ENCODE measurements at regions not wholly inside any gene's neighbourhood (a gene's known extent, or its start where the extent isn't known, plus 50 kb on each side); places are given as distances from the start of the nearest gene placed in this dataset.
"Not testable (repeated sequence)": the region's sequence is repeated elsewhere in the genome, so short reads cannot be mapped to it uniquely, and the experiment has no call there.

GRCh38 chr21:19400223-19400770, 996.7 kb upstream of the TMPRSS15 start:
- DNase-seq (ENCODE audit: low read depth) = no peak

GRCh38 chr21:19402870-19403269, 999.3 kb upstream of the TMPRSS15 start:
- DNase-seq (ENCODE audit: low read depth) = no peak

- DNase-seq (ENCODE audit: low read depth) = no peak
Measured at GRCh38 chr21:19405326-19405725, 1001.7 kb upstream of the TMPRSS15 start.

GRCh38 chr21:19420565-19420964, 1017.0 kb upstream of the TMPRSS15 start:
- DNase-seq (ENCODE audit: low read depth) = no peak

- DNase-seq (ENCODE audit: low read depth) = no peak
Measured at GRCh38 chr21:19433623-19434022, 1030.0 kb upstream of the TMPRSS15 start.

GRCh38 chr21:19440792-19441655, 1037.4 kb upstream of the TMPRSS15 start:
- DNase-seq (ENCODE audit: low read depth) = no peak

GRCh38 chr21:19458295-19458694, 1054.7 kb upstream of the TMPRSS15 start:
- DNase-seq (ENCODE audit: low read depth) = no peak

- DNase-seq (ENCODE audit: low read depth) = no peak
Measured at GRCh38 chr21:19461481-19462205, 1058.1 kb upstream of the TMPRSS15 start.

- DNase-seq (ENCODE audit: low read depth) = peak; percentile 11
Measured at GRCh38 chr21:19463966-19464365, 1060.4 kb upstream of the TMPRSS15 start.

- DNase-seq (ENCODE audit: low read depth) = peak; percentile 11
Measured at GRCh38 chr21:19468991-19469715, 1065.6 kb upstream of the TMPRSS15 start.

GRCh38 chr21:19475525-19475924, 1071.9 kb upstream of the TMPRSS15 start:
- DNase-seq (ENCODE audit: low read depth) = peak; percentile 36

GRCh38 chr21:19489930-19490329, 1086.3 kb upstream of the TMPRSS15 start:
- DNase-seq (ENCODE audit: low read depth) = no peak

- DNase-seq (ENCODE audit: low read depth) = no peak
Measured at GRCh38 chr21:19490481-19490880, 1086.9 kb upstream of the TMPRSS15 start.

- DNase-seq (ENCODE audit: low read depth) = not testable (repeated sequence)
Measured at GRCh38 chr21:19493437-19494241, 1090.1 kb upstream of the TMPRSS15 start.

- no peak for DNase-seq (ENCODE audit: low read depth)
Measured at GRCh38 chr21:19501115-19501514, 1097.5 kb upstream of the TMPRSS15 start.

- DNase-seq (ENCODE audit: low read depth) = no peak
Measured at GRCh38 chr21:19507682-19508260, 1104.2 kb upstream of the TMPRSS15 start.

- DNase-seq (ENCODE audit: low read depth) = no peak
Measured at GRCh38 chr21:19508442-19508841, 1104.9 kb upstream of the TMPRSS15 start.

- no peak for DNase-seq (ENCODE audit: low read depth)
Measured at GRCh38 chr21:19508844-19509243, 1105.3 kb upstream of the TMPRSS15 start.

GRCh38 chr21:19510057-19510456, 1106.5 kb upstream of the TMPRSS15 start:
- DNase-seq (ENCODE audit: low read depth) = no peak

GRCh38 chr21:19510653-19511052, 1107.1 kb upstream of the TMPRSS15 start:
- DNase-seq (ENCODE audit: low read depth) = no peak

GRCh38 chr21:19522381-19522780, 1118.8 kb upstream of the TMPRSS15 start:
- DNase-seq (ENCODE audit: low read depth) = no peak

Measured in iris pigment epithelial cell (primary cell).